ENCODE measurements at regions not wholly inside any gene's neighbourhood (a gene's known extent, or its start where the extent isn't known, plus 50 kb on each side); places are given as distances from the start of the nearest gene placed in this dataset.

DNA sequence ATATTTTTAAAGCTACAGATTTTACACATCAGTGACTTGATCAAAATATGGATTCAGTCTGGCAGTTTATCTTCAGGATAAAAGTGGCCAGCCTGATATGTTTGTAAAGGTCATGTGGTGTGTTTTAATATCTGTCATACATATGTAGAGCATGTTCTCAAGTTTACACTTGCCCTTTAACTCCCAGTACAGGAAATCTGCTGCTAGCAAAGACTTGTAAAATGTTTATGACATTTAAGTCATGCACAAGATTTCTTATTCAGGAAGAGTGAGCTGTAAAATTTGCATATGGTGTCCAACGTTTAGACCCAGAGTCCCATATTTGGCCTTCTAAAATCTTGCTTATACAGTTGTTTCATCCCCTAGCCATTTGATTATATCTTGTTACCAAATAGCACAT is 197.5 kb upstream of the FLRT2 start:
- TF ChIP-seq, protein P1, sequence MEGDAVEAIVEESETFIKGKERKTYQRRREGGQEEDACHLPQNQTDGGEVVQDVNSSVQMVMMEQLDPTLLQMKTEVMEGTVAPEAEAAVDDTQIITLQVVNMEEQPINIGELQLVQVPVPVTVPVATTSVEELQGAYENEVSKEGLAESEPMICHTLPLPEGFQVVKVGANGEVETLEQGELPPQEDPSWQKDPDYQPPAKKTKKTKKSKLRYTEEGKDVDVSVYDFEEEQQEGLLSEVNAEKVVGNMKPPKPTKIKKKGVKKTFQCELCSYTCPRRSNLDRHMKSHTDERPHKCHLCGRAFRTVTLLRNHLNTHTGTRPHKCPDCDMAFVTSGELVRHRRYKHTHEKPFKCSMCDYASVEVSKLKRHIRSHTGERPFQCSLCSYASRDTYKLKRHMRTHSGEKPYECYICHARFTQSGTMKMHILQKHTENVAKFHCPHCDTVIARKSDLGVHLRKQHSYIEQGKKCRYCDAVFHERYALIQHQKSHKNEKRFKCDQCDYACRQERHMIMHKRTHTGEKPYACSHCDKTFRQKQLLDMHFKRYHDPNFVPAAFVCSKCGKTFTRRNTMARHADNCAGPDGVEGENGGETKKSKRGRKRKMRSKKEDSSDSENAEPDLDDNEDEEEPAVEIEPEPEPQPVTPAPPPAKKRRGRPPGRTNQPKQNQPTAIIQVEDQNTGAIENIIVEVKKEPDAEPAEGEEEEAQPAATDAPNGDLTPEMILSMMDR (IDR thresholded peaks at IDR 0.05; ENCODE audit: poor library complexity): no peak
- no peak for TF ChIP-seq EZH2phosphoT487 (IDR thresholded peaks at IDR 0.05; ENCODE audit: low read depth, severe bottlenecking, unreplicated experiment)
- no peak for TF ChIP-seq EZH2 (IDR thresholded peaks at IDR 0.05; ENCODE audit: borderline replicate concordance)
